ENCODE measurements at regions not wholly inside any gene's neighbourhood (a gene's known extent, or its start where the extent isn't known, plus 50 kb on each side); places are given as distances from the start of the nearest gene placed in this dataset.
"Not testable (repeated sequence)": the region's sequence is repeated elsewhere in the genome, so short reads cannot be mapped to it uniquely, and the experiment has no call there.

- no peak for DNase-seq
These were observed 602.9 kb downstream of the IPMK start for GRCh38 chr10:57664815-57665214.

- DNase-seq, result no peak
These were observed 604.3 kb downstream of the IPMK start for GRCh38 chr10:57663401-57663800.

GRCh38 chr10:57661206-57661605, 606.5 kb downstream of the IPMK start:
- no peak for DNase-seq

- DNase-seq, result peak; percentile 45
These were observed 610.4 kb downstream of the IPMK start for GRCh38 chr10:57657164-57657765.

- DNase-seq, result no peak
These were observed 612.8 kb downstream of the IPMK start for GRCh38 chr10:57654856-57655255.

- DNase-seq, result not testable (repeated sequence)
These were observed 622.6 kb downstream of the IPMK start for GRCh38 chr10:57645108-57645507.

- no peak for DNase-seq
These were observed 629.3 kb downstream of the IPMK start for GRCh38 chr10:57638411-57638810.

GRCh38 chr10:57628592-57629284, 639.0 kb downstream of the IPMK start:
- no peak for DNase-seq

GRCh38 chr10:57627642-57628178, 640.0 kb downstream of the IPMK start:
- DNase-seq, result no peak

- DNase-seq, result no peak
These were observed 642.7 kb downstream of the IPMK start for GRCh38 chr10:57624856-57625592.

GRCh38 chr10:57624066-57624465, 643.6 kb downstream of the IPMK start:
- DNase-seq, result no peak

GRCh38 chr10:57621466-57621865, 646.2 kb downstream of the IPMK start:
- no peak for DNase-seq

GRCh38 chr10:57605948-57606485, 661.7 kb downstream of the IPMK start:
- no peak for DNase-seq

GRCh38 chr10:57599440-57599839, 668.3 kb downstream of the IPMK start:
- no peak for DNase-seq

- no peak for DNase-seq
These were observed 673.6 kb downstream of the IPMK start for GRCh38 chr10:57593983-57594573.

- DNase-seq, result no peak
These were observed 687.8 kb downstream of the IPMK start for GRCh38 chr10:57579926-57580325.

- DNase-seq, result no peak
These were observed 705.5 kb downstream of the IPMK start for GRCh38 chr10:57562211-57562610.

- DNase-seq, result not testable (repeated sequence)
These were observed 715.9 kb downstream of the IPMK start for GRCh38 chr10:57551774-57552173.

- DNase-seq, result no peak
These were observed 732.4 kb downstream of the IPMK start for GRCh38 chr10:57535306-57535705.

- DNase-seq, result no peak
These were observed 754.1 kb downstream of the IPMK start for GRCh38 chr10:57513637-57514036.

- no peak for DNase-seq
These were observed 759.9 kb downstream of the IPMK start for GRCh38 chr10:57507788-57508187.

GRCh38 chr10:57506414-57507094, 761.1 kb downstream of the IPMK start:
- no peak for DNase-seq
